HepG2 (cell line): ENCODE measurements at regions not wholly inside any gene's neighbourhood (a gene's known extent, or its start where the extent isn't known, plus 50 kb on each side); places are given as distances from the start of the nearest gene placed in this dataset.

Source experiments
- ATAC-seq: fragments of 200-7000 bp; cut with Tn5 transposase; 3 replicates; pipeline ENCODE4 v1.9.1; 2020; ENCODE audit warnings: mild to moderate bottlenecking, moderate library complexity
- BruUV-seq: library from RNA; stranded (reverse); fragments of 400-500 nt; replicated peaks from 2 replicates; lab custom pipeline; 2021; lab: Mats Ljungman, UMichigan
- CTCF ChIA-PET: fragments of 300-600 bp; formaldehyde crosslinking; extraction: SDS; loops from one replicate; lab custom pipeline; 2021; ENCODE audit warnings: low total read pairs, inconsistent platforms, low intra/inter-chr PET ratio; lab: Yijun Ruan, JAX
- POLR2A ChIA-PET: fragments of 350-600 bp; sonication (Branson Sonifier 250); formaldehyde crosslinking; loops from one replicate; lab custom pipeline; 2020; ENCODE audit warnings: antibody characterized with exemption, inconsistent platforms; lab: Yijun Ruan, JAX
- DNase-seq: peaks from one replicate; pipeline ENCODE4 v3.0.0-alpha.2; 2015; ENCODE audit warnings: low spot score
- FAIRE-seq: peaks from 3 replicates; lab custom pipeline; 2011; peaks lifted over from hg19 to GRCh38; lab: Jason Lieb, UNC
- H2AFZ ChIP-seq: one replicate; pipeline ENCODE4 v1.6.1; 2011; ENCODE audit warnings: low read length, inconsistent platforms
- H3K27ac ChIP-seq: fragments of 300-600 bp; 3 replicates; pipeline ENCODE4 v1.8.0; 2011; ENCODE audit warnings: mixed run types, mild to moderate bottlenecking, mixed read lengths, low read length, inconsistent platforms; ENCODE audit not compliant: insufficient read depth; ENCODE audit errors: extremely low read length
- H3K27me3 ChIP-seq, 2 experiments: fragments of 200-600 bp in 1 of 2; 2 replicates in 1 of 2; 3 replicates in 1 of 2; pipeline versions ENCODE4 v1.6.0 to v1.8.0; 2011; ENCODE audit warnings: low read length in 2 of 2, mild to moderate bottlenecking in 2 of 2, moderate library complexity in 2 of 2, inconsistent platforms in 1 of 2; ENCODE audit not compliant: insufficient read depth in 2 of 2, control insufficient read depth in 1 of 2
- H3K36me3 ChIP-seq, 2 experiments: fragments of 200-600 bp in 1 of 2; replicated peaks in 1 of 2; 2 replicates in 1 of 2; 3 replicates in 1 of 2; pipeline versions ENCODE4 v1.5.1 to v1.8.0; 2011; ENCODE audit warnings: low read length in 2 of 2, inconsistent platforms in 1 of 2; ENCODE audit not compliant: insufficient read depth in 2 of 2, control insufficient read depth in 1 of 2
- H3K4me1 ChIP-seq: 2 replicates; pipeline ENCODE4 v1.5.1; 2012; ENCODE audit warnings: low read length, inconsistent platforms; ENCODE audit not compliant: insufficient read depth
- H3K4me2 ChIP-seq: 2 replicates; pipeline ENCODE4 v1.6.0; 2011; ENCODE audit warnings: low read depth, low read length, inconsistent platforms
- H3K4me3 ChIP-seq, 3 experiments: fragments of 200-600 bp in 1 of 3; sonication (generic), shearing (Covaris generic) in 1 of 3; replicated peaks in 1 of 3; 2 replicates each; pipeline ENCODE4 v1.5.1; 2011 to 2016; ENCODE audit warnings: low read length in 3 of 3, inconsistent platforms in 2 of 3, low read depth in 2 of 3, mild to moderate bottlenecking in 2 of 3, control low read depth in 1 of 3, mixed read lengths in 1 of 3; ENCODE audit not compliant: insufficient read depth in 1 of 3
- H3K79me2 ChIP-seq: one replicate; pipeline ENCODE4 v1.6.1; 2011; ENCODE audit warnings: low read length, inconsistent platforms; ENCODE audit not compliant: insufficient read depth
- H3K9ac ChIP-seq: 2 replicates; pipeline ENCODE4 v1.6.0; 2011; ENCODE audit warnings: mild to moderate bottlenecking, low read depth, low read length, inconsistent platforms; ENCODE audit not compliant: insufficient read depth
- H3K9me3 ChIP-seq: 2 replicates; pipeline ENCODE4 v1.5.1; 2012; ENCODE audit warnings: mild to moderate bottlenecking, low read length
- H4K20me1 ChIP-seq: 2 replicates; pipeline ENCODE4 v1.6.0; 2011; ENCODE audit warnings: inconsistent platforms, mild to moderate bottlenecking, low read length, moderate library complexity; ENCODE audit not compliant: insufficient read depth
- ELF3 ChIP-seq: IDR thresholded peaks from 2 replicates; pipeline ENCODE4 v1.6.1; 2016; ENCODE audit warnings: missing genetic modification reagents, missing compliant biosample characterization
- NCOR1 ChIP-seq: fragments of 200-600 bp; sonication (generic); IDR thresholded peaks from 2 replicates; pipeline ENCODE4 v1.7.0; 2017; ENCODE audit warnings: antibody characterized with exemption, low read length, borderline replicate concordance
- POLR2A ChIP-seq, 2 experiments: IDR thresholded peaks; 2 replicates each; pipeline ENCODE4 v1.6.1; 2011; ENCODE audit warnings: low read depth in 2 of 2, low read length in 2 of 2, mild to moderate bottlenecking in 1 of 2, moderate library complexity in 1 of 2; ENCODE audit not compliant: insufficient read depth in 1 of 2
- PPARG ChIP-seq: conservative IDR thresholded peaks from 2 replicates; pipeline ENCODE4 v1.6.1; 2016; ENCODE audit warnings: missing biosample characterization, missing genetic modification reagents
- REPIN1 ChIP-seq: sonication (generic); formaldehyde crosslinking; IDR thresholded peaks from 2 replicates; pipeline ENCODE4 v1.8.0; 2022; ENCODE audit warnings: missing genetic modification reagents, low read depth, mild to moderate bottlenecking, borderline replicate concordance
- ZNF282 ChIP-seq: fragments of 450-650 bp; IDR thresholded peaks from 2 replicates; pipeline ENCODE4 v1.6.1; 2018; ENCODE audit not compliant: partially characterized antibody
- ZNF432 ChIP-seq: sonication (generic); formaldehyde crosslinking; IDR thresholded peaks from 2 replicates; pipeline ENCODE4 v1.5.0; 2020; ENCODE audit warnings: missing genetic modification reagents, mild to moderate bottlenecking, borderline replicate concordance
- ZNF768 ChIP-seq: sonication (generic); formaldehyde crosslinking; IDR thresholded peaks from 2 replicates; pipeline ENCODE4 v1.4.0; 2020; ENCODE audit warnings: missing genetic modification reagents
- WGBS: methylation state at CpG from one replicate; pipeline ENCODE4 v1.1.6; 2017; ENCODE audit warnings: low lambda C conversion rate; 5-methylcytosine and 5-hydroxymethylcytosine counted together
- in situ Hi-C: cut with HindIII; loops from 2 replicates; pipeline ENCODE4 v1.10.0; 2017; ENCODE audit warnings: low pct_unique_long_range_greater_than_20kb; ENCODE audit not compliant: extremely low pct_ligation_motif_present
- intact Hi-C: fragments of 100-400 bp; cut with micrococcal nuclease; formaldehyde crosslinking; loops from one replicate; pipeline ENCODE4 v1.10.0; 2022; ENCODE audit not compliant: unreplicated experiment
- TF ChIP-seq, protein P1 (sequence below): sonication (generic); formaldehyde crosslinking; IDR thresholded peaks from 2 replicates; pipeline ENCODE4 v1.4.0; 2020; ENCODE audit warnings: missing genetic modification reagents
- TF ChIP-seq, protein P2 (sequence below): sonication (generic); formaldehyde crosslinking; IDR thresholded peaks from 2 replicates; pipeline ENCODE4 v1.8.0; 2022; ENCODE audit warnings: missing genetic modification reagents, low read depth, mild to moderate bottlenecking, borderline replicate concordance
- TF ChIP-seq, protein P3 (sequence below): sonication (generic); formaldehyde crosslinking; IDR thresholded peaks from 2 replicates; pipeline ENCODE4 v1.8.0; 2022; ENCODE audit warnings: mild to moderate bottlenecking, missing genetic modification reagents; ENCODE audit not compliant: insufficient replicate concordance

DNA sequence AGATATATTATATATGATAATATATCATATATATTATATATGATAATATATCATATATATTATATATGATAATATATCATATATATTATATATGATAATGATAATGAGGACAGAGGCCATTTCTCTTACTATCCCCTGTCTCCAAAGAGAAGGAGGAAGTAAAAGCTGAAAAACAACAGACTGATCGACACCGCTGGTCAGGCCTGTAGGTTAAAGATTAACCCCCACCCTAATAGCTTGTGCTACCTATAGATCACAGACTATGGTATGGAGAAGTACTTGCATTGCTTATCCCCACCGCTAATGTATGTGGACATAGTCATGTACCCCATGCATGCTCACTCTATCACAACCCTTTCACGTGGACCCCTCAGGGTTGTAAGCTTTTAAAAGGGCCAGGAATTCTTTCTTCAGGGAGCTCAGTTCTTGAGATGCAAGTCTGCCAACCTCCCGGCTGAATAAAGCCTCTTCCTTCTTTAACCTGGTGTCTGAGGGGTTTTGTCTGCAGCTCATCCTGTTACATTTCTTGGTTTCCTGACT lies 786.1 kb upstream of the TMEM132C start:
- ChIA-PET POLR2A (no interaction called here), CTCF (no interaction called here)
- no peak overlapping the region for H2AFZ ChIP-seq
- intact Hi-C loops (no loop called here), in situ Hi-C loops (no loop called here)
- peak; percentile 4 for DNase-seq
- no peak overlapping the region for H3K27ac ChIP-seq
- no peaks in the 10 kb centered on the region for H3K36me3 ChIP-seq
- WGBS: 47% methylated on average over 5 of the region's 5 CpGs
- H3K79me2 ChIP-seq: no peaks in the 10 kb centered on the region
- peaks cover 6% of the 10 kb centered on the region; the same call in 1 of the 2 replicates for H3K9me3 ChIP-seq
- no peak for FAIRE-seq
- TF ChIP-seq POLR2A (IDR thresholded peaks at IDR 0.05; ENCODE audit: insufficient read depth in 1 of 2, low read depth in 2 of 2, low read length in 2 of 2) (no peak), ELF3 (peak; percentile 53)
- ATAC-seq: no peak
- no peak overlapping the region for H3K4me3 ChIP-seq
- no peaks in the 10 kb centered on the region for H3K27me3 ChIP-seq
- BruUV-seq: no TSS peak
- no peaks in the 10 kb centered on the region for H3K4me1 ChIP-seq
- H3K9ac ChIP-seq: no peak overlapping the region
- H3K4me2 ChIP-seq: no peak overlapping the region
- no peaks in the 10 kb centered on the region for H4K20me1 ChIP-seq

DNA sequence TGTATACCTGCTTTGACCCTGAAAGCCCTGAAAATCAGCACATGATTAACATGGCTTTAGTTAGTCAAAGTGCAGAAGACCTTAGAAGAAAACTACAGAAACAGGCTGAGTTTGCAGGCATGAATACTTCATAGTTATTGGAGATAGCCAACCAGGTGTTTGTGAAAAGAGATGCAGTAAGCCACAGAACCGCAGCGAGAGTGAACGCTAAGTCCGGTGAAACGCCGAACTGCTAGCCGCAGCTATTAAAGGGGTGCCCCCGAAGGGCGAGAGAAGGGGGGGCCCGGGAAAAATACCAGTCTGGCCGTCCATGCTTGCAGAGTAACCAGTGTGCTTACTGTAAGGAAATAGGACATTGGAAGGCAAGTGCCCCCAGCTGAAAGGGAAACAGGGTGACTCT lies 784.0 kb upstream of the TMEM132C start:
- peaks cover 4% of the 10 kb centered on the region; the same call in 1 of the 2 replicates for H3K4me1 ChIP-seq
- TF ChIP-seq, protein P1, sequence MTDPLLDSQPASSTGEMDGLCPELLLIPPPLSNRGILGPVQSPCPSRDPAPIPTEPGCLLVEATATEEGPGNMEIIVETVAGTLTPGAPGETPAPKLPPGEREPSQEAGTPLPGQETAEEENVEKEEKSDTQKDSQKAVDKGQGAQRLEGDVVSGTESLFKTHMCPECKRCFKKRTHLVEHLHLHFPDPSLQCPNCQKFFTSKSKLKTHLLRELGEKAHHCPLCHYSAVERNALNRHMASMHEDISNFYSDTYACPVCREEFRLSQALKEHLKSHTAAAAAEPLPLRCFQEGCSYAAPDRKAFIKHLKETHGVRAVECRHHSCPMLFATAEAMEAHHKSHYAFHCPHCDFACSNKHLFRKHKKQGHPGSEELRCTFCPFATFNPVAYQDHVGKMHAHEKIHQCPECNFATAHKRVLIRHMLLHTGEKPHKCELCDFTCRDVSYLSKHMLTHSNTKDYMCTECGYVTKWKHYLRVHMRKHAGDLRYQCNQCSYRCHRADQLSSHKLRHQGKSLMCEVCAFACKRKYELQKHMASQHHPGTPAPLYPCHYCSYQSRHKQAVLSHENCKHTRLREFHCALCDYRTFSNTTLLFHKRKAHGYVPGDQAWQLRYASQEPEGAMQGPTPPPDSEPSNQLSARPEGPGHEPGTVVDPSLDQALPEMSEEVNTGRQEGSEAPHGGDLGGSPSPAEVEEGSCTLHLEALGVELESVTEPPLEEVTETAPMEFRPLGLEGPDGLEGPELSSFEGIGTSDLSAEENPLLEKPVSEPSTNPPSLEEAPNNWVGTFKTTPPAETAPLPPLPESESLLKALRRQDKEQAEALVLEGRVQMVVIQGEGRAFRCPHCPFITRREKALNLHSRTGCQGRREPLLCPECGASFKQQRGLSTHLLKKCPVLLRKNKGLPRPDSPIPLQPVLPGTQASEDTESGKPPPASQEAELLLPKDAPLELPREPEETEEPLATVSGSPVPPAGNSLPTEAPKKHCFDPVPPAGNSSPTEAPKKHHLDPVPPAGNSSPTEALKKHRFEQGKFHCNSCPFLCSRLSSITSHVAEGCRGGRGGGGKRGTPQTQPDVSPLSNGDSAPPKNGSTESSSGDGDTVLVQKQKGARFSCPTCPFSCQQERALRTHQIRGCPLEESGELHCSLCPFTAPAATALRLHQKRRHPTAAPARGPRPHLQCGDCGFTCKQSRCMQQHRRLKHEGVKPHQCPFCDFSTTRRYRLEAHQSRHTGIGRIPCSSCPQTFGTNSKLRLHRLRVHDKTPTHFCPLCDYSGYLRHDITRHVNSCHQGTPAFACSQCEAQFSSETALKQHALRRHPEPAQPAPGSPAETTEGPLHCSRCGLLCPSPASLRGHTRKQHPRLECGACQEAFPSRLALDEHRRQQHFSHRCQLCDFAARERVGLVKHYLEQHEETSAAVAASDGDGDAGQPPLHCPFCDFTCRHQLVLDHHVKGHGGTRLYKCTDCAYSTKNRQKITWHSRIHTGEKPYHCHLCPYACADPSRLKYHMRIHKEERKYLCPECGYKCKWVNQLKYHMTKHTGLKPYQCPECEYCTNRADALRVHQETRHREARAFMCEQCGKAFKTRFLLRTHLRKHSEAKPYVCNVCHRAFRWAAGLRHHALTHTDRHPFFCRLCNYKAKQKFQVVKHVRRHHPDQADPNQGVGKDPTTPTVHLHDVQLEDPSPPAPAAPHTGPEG (CRISPR knock-in tag): no peak
- TF ChIP-seq NCOR1 (no peak), ZNF768 (no peak), ZNF432 (CRISPR knock-in tag) (no peak), ZNF282 (no peak), PPARG (CRISPR knock-in tag) (no peak), REPIN1 (CRISPR knock-in tag) (no peak)
- TF ChIP-seq, protein P2, sequence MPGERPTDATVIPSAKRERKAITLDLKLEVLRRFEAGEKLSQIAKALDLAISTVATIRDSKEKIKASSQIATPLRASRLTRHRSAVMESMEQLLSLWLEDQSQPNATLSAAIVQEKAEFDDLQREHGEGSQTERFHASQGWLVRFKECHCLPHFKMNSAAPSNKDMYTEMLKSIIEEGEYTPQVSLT (CRISPR knock-in tag): no peak
- TF ChIP-seq, protein P3, sequence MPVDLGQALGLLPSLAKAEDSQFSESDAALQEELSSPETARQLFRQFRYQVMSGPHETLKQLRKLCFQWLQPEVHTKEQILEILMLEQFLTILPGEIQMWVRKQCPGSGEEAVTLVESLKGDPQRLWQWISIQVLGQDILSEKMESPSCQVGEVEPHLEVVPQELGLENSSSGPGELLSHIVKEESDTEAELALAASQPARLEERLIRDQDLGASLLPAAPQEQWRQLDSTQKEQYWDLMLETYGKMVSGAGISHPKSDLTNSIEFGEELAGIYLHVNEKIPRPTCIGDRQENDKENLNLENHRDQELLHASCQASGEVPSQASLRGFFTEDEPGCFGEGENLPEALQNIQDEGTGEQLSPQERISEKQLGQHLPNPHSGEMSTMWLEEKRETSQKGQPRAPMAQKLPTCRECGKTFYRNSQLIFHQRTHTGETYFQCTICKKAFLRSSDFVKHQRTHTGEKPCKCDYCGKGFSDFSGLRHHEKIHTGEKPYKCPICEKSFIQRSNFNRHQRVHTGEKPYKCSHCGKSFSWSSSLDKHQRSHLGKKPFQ (CRISPR knock-in tag): no peak
- no peak overlapping the region for H3K4me3 ChIP-seq
- DNase-seq: no peak
- intact Hi-C loops (no loop called here), in situ Hi-C loops (no loop called here)
- ATAC-seq: no peak
- ChIA-PET POLR2A (no interaction called here), CTCF (no interaction called here)
- no peak overlapping the region for H3K27ac ChIP-seq
- BruUV-seq: no TSS peak
- H3K4me2 ChIP-seq: no peak overlapping the region
- H3K36me3 ChIP-seq: no peaks in the 10 kb centered on the region
- 56% methylated on average over 11 of the region's 11 CpGs for WGBS
- H3K9me3 ChIP-seq: peaks cover 6% of the 10 kb centered on the region; the same call in 1 of the 2 replicates
- H3K9ac ChIP-seq: no peak overlapping the region
- H2AFZ ChIP-seq: no peak overlapping the region
- FAIRE-seq: no peak
- H4K20me1 ChIP-seq: no peaks in the 10 kb centered on the region
- H3K27me3 ChIP-seq: no peaks in the 10 kb centered on the region
- no peaks in the 10 kb centered on the region for H3K79me2 ChIP-seq
